ENCODE measurements at regions not wholly inside any gene's neighbourhood (a gene's known extent, or its start where the extent isn't known, plus 50 kb on each side); places are given as distances from the start of the nearest gene placed in this dataset.

DNA sequence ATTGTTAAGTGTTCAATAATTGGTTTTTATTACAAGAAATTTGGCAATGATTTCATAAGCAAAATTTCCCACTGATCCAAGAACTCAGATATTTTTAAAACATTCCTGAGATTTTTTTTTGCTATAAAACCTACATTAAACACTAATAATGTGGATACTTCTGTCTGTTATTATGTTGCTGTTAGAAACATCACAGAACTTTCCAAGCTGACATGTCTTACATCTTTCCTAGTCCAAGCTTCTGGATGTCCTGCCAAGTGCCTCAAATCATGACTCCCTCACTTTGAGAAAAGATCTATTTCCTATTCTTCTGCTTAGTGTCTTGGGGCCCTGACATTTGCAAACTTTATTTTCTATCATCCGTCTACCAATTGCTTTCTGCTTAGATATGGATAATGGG, 110.8 kb downstream of the RFPL4B start:
- H3K27me3 ChIP-seq (ENCODE audit: control insufficient read depth, insufficient read depth, low read length), result no peaks in the 10 kb centered on the region
- in situ Hi-C loops (cut with HindIII; ENCODE audit: low pct_unique_long_range_greater_than_20kb, low sequenced_read_pairs), result no loop called here
- no peak for TF ChIP-seq CTCF (IDR thresholded peaks at IDR 0.05)
- no peak for TF ChIP-seq TCF7L2 (IDR thresholded peaks at IDR 0.05; ENCODE audit: low read depth, low read length)
- no peak for TF ChIP-seq POLR2AphosphoS5 (IDR thresholded peaks at IDR 0.05; ENCODE audit: low read depth, low read length)
- TF ChIP-seq, protein P1, sequence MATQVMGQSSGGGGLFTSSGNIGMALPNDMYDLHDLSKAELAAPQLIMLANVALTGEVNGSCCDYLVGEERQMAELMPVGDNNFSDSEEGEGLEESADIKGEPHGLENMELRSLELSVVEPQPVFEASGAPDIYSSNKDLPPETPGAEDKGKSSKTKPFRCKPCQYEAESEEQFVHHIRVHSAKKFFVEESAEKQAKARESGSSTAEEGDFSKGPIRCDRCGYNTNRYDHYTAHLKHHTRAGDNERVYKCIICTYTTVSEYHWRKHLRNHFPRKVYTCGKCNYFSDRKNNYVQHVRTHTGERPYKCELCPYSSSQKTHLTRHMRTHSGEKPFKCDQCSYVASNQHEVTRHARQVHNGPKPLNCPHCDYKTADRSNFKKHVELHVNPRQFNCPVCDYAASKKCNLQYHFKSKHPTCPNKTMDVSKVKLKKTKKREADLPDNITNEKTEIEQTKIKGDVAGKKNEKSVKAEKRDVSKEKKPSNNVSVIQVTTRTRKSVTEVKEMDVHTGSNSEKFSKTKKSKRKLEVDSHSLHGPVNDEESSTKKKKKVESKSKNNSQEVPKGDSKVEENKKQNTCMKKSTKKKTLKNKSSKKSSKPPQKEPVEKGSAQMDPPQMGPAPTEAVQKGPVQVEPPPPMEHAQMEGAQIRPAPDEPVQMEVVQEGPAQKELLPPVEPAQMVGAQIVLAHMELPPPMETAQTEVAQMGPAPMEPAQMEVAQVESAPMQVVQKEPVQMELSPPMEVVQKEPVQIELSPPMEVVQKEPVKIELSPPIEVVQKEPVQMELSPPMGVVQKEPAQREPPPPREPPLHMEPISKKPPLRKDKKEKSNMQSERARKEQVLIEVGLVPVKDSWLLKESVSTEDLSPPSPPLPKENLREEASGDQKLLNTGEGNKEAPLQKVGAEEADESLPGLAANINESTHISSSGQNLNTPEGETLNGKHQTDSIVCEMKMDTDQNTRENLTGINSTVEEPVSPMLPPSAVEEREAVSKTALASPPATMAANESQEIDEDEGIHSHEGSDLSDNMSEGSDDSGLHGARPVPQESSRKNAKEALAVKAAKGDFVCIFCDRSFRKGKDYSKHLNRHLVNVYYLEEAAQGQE (IDR thresholded peaks at IDR 0.05; ENCODE audit: insufficient read depth in 1 of 2, low read depth in 2 of 2, low read length in 1 of 2), result no peak
- TF ChIP-seq SIN3A (IDR thresholded peaks at IDR 0.05; ENCODE audit: borderline replicate concordance, insufficient read depth, low read depth, low read length), result no peak
- DNase-seq (ENCODE audit: low read depth, low spot score) (no peak), ATAC-seq (no peak)
- no peaks in the 10 kb centered on the region for H3K4me1 ChIP-seq (ENCODE audit: control insufficient read depth, insufficient read depth, low read length)
- no peak overlapping the region for H3K4me3 ChIP-seq (ENCODE audit: low read depth in 2 of 2, low read length in 2 of 2)
- H3K9me3 ChIP-seq (ENCODE audit: control insufficient read depth, insufficient read depth, low read depth, low read length), result no peaks in the 10 kb centered on the region
- CTCF ChIA-PET, result no interaction called here
- no peaks in the 10 kb centered on the region for H3K36me3 ChIP-seq (ENCODE audit: control insufficient read depth, insufficient read depth, low read length)
- BruUV-seq (replicated peaks), result no TSS peak
- intact Hi-C loops (cut with micrococcal nuclease; ENCODE audit: unreplicated experiment), result no loop called here
- no peak overlapping the region for H3K27ac ChIP-seq (ENCODE audit: low read length)
- POLR2A ChIA-PET, result no interaction called here

DNA sequence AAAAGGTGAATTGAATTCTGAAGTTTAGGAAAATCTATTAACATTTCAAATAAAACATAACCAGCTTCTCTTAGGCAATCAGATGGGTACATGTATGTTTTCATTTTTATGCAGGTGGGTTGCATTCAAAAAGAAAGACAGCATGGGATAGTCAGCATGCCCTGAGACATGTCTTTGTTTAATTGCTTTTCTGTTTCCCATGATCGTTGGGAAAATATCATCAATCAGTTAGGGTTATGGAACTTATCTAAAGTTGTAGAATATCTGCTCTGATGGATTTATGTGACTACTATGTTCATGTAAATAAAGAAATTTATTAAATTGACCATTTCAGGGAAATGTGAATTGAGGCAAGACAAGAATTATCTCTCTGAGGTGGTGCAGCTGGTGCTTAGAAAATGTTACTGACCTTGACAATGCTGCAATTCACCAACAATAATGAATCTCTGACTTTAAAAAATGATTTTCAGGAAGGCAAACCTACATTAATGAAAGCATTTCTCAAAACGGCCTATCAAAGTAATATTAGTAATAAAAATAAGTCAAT, 112.7 kb downstream of the RFPL4B start:
- intact Hi-C loops (cut with micrococcal nuclease; ENCODE audit: unreplicated experiment), result no loop called here
- Histone ChIP-seq H3K4me1 (ENCODE audit: control insufficient read depth, insufficient read depth, low read length) (no peaks in the 10 kb centered on the region), H3K36me3 (ENCODE audit: control insufficient read depth, insufficient read depth, low read length) (no peaks in the 10 kb centered on the region), H3K27ac (ENCODE audit: low read length) (no peak overlapping the region), H3K9me3 (ENCODE audit: control insufficient read depth, insufficient read depth, low read depth, low read length) (no peaks in the 10 kb centered on the region), H3K4me3 (ENCODE audit: low read depth in 2 of 2, low read length in 2 of 2) (no peak overlapping the region), H3K27me3 (ENCODE audit: control insufficient read depth, insufficient read depth, low read length) (no peaks in the 10 kb centered on the region)
- ChIA-PET POLR2A (no interaction called here), CTCF (no interaction called here)
- ATAC-seq, result no peak
- no TSS peak for BruUV-seq (replicated peaks)
- in situ Hi-C loops (cut with HindIII; ENCODE audit: low pct_unique_long_range_greater_than_20kb, low sequenced_read_pairs), result no loop called here
- no peak for DNase-seq (ENCODE audit: low read depth, low spot score)
- TF ChIP-seq, protein P1 (IDR thresholded peaks at IDR 0.05; ENCODE audit: insufficient read depth in 1 of 2, low read depth in 2 of 2, low read length in 1 of 2), result no peak
- TF ChIP-seq POLR2AphosphoS5 (IDR thresholded peaks at IDR 0.05; ENCODE audit: low read depth, low read length), result no peak
- no peak for TF ChIP-seq TCF7L2 (IDR thresholded peaks at IDR 0.05; ENCODE audit: low read depth, low read length)
- TF ChIP-seq SIN3A (IDR thresholded peaks at IDR 0.05; ENCODE audit: borderline replicate concordance, insufficient read depth, low read depth, low read length), result no peak
- no peak for TF ChIP-seq CTCF (IDR thresholded peaks at IDR 0.05)
